Astrocyte of the cerebellum (primary cell): ENCODE measurements at regions not wholly inside any gene's neighbourhood (a gene's known extent, or its start where the extent isn't known, plus 50 kb on each side); places are given as distances from the start of the nearest gene placed in this dataset.

Source experiments
- DNase-seq: peaks from one replicate; pipeline ENCODE4 v3.0.0-alpha.2; 2011; ENCODE audit warnings: low read depth
- H3K4me3 ChIP-seq: 2 replicates; pipeline ENCODE4 v1.5.1; 2011; ENCODE audit warnings: mild to moderate bottlenecking, low read depth, low read length, moderate library complexity
- in situ Hi-C: cut with HindIII; loops from 2 replicates; pipeline ENCODE4 v1.10.0; 2017; ENCODE audit warnings: low sequenced_read_pairs
- TF ChIP-seq, protein P1 (sequence below): IDR thresholded peaks from 2 replicates; pipeline ENCODE4 v1.5.1; 2012; ENCODE audit warnings: low read length, low read depth, moderate library complexity, mild to moderate bottlenecking; ENCODE audit errors: missing control alignments

- in situ Hi-C loops = no loop called here
- no peak overlapping the region for H3K4me3 ChIP-seq
- no peak for DNase-seq
- TF ChIP-seq, protein P1, sequence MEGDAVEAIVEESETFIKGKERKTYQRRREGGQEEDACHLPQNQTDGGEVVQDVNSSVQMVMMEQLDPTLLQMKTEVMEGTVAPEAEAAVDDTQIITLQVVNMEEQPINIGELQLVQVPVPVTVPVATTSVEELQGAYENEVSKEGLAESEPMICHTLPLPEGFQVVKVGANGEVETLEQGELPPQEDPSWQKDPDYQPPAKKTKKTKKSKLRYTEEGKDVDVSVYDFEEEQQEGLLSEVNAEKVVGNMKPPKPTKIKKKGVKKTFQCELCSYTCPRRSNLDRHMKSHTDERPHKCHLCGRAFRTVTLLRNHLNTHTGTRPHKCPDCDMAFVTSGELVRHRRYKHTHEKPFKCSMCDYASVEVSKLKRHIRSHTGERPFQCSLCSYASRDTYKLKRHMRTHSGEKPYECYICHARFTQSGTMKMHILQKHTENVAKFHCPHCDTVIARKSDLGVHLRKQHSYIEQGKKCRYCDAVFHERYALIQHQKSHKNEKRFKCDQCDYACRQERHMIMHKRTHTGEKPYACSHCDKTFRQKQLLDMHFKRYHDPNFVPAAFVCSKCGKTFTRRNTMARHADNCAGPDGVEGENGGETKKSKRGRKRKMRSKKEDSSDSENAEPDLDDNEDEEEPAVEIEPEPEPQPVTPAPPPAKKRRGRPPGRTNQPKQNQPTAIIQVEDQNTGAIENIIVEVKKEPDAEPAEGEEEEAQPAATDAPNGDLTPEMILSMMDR = no peak
Observed at GRCh38 chr13:80458543-80458942, 117.6 kb upstream of the SPRY2 start.

GRCh38 chr13:80454245-80454644 lies 113.3 kb upstream of the SPRY2 start:
- in situ Hi-C loops = no loop called here
- DNase-seq = peak; percentile 74
- no peak overlapping the region for H3K4me3 ChIP-seq
- TF ChIP-seq, protein P1 = no peak

- no peak for DNase-seq
- in situ Hi-C loops = no loop called here
- TF ChIP-seq, protein P1 = no peak
- H3K4me3 ChIP-seq = no peak overlapping the region
Observed at GRCh38 chr13:80452279-80452678, 111.4 kb upstream of the SPRY2 start.

GRCh38 chr13:80451641-80452040 lies 110.7 kb upstream of the SPRY2 start:
- TF ChIP-seq, protein P1 = no peak
- DNase-seq = no peak
- H3K4me3 ChIP-seq = no peak overlapping the region
- in situ Hi-C loops = no loop called here

DNA sequence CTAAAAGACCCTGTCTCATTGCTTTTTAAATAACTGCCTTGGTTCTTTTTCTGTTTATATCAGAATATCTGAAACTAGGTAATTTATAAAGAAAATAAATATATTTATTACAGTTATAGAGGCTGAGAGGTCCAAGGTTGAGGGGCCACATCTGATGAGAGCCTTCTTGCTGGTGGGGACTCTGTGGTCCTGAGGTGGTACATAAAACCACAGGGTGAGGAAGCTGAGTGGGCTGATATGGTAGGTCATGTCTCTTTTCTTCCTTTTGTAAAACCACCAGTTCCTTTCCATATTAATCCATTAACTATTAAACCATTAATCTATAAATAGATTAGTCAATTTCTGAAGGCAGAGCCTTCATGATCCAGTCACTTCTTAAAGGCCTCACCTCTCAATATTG lies 109.5 kb upstream of the SPRY2 start:
- no peak overlapping the region for H3K4me3 ChIP-seq
- DNase-seq = no peak
- in situ Hi-C loops = no loop called here
- TF ChIP-seq, protein P1 = no peak

GRCh38 chr13:80448725-80449124 lies 107.8 kb upstream of the SPRY2 start:
- no peak for DNase-seq
- in situ Hi-C loops = no loop called here
- H3K4me3 ChIP-seq = no peak overlapping the region
- TF ChIP-seq, protein P1 = no peak

DNA sequence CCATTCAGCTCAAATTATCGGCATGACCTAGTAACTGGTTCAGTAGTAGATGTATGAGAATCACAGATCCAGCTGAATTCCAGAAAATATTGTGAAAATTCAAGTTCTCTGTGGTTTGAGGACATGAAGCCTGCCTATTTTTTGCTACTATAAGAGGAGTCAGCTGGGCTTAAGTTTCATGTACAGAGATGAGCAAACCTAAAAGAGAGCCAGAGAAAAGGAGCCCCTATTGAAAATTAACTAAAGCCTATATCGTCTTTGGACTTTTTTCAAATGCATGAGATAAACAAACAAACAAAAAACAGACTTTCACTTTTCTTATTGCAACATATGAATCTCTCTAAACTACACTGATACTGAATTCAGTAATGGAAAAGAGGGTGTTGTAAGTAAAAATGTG lies 106.8 kb upstream of the SPRY2 start:
- TF ChIP-seq, protein P1 = no peak
- in situ Hi-C loops = no loop called here
- no peak for DNase-seq
- H3K4me3 ChIP-seq = no peak overlapping the region
